Caco-2 (cell line): ENCODE measurements at regions not wholly inside any gene's neighbourhood (a gene's known extent, or its start where the extent isn't known, plus 50 kb on each side); places are given as distances from the start of the nearest gene placed in this dataset.

Source experiments
- BruUV-seq: library from RNA; stranded (reverse); fragments of 400-500 nt; replicated peaks from 2 replicates; lab custom pipeline; 2021; lab: Mats Ljungman, UMichigan
- CTCF ChIA-PET: fragments of 300-600 bp; sonication (Branson Sonifier 250); formaldehyde crosslinking; loops from one replicate; lab custom pipeline; 2022; ENCODE audit warnings: antibody characterized with exemption; lab: Charles Lee
- POLR2A ChIA-PET: fragments of 300-600 bp; sonication (Branson Sonifier 250); formaldehyde crosslinking; loops from one replicate; lab custom pipeline; 2022; ENCODE audit warnings: antibody characterized with exemption; lab: Charles Lee
- DNase-seq, 2 experiments: peaks; one replicate each; pipeline versions ENCODE4 v3.0.0 to v3.0.0-alpha.2; 2020 to 2022
- H3K27me3 ChIP-seq: replicated peaks from 2 replicates; pipeline ENCODE4 v1.6.0; 2011; ENCODE audit warnings: low read length; ENCODE audit not compliant: control insufficient read depth, insufficient read depth
- H3K36me3 ChIP-seq: 2 replicates; pipeline ENCODE4 v1.5.1; 2011; ENCODE audit warnings: low read length; ENCODE audit not compliant: control insufficient read depth, insufficient read depth
- H3K4me1 ChIP-seq: fragments of 250-450 bp; sonication (Bioruptor Pico); 2 replicates; pipeline ENCODE4 v1.5.1; 2020; ENCODE audit warnings: mild to moderate bottlenecking
- H3K4me3 ChIP-seq: 2 replicates; pipeline ENCODE4 v1.5.1; 2011; ENCODE audit warnings: low read depth, mild to moderate bottlenecking, control low read depth, low read length
- H3K9me3 ChIP-seq: fragments of 250-450 bp; sonication (Bioruptor Pico); 2 replicates; pipeline ENCODE4 v1.5.1; 2020; ENCODE audit warnings: mild to moderate bottlenecking, moderate library complexity
- H3K27ac Mint-ChIP-seq: one replicate; pipeline ENCODE4 v1.8.0; 2022; ENCODE audit warnings: mixed read lengths; ENCODE audit not compliant: unreplicated experiment
- H3K27me3 Mint-ChIP-seq: one replicate; pipeline ENCODE4 v1.8.0; 2022; ENCODE audit warnings: mixed read lengths; ENCODE audit not compliant: insufficient read depth, unreplicated experiment
- H3K36me3 Mint-ChIP-seq: one replicate; pipeline ENCODE4 v1.8.0; 2022; ENCODE audit warnings: mild to moderate bottlenecking, mixed read lengths; ENCODE audit not compliant: insufficient read depth, unreplicated experiment
- H3K4me1 Mint-ChIP-seq: one replicate; pipeline ENCODE4 v1.8.0; 2022; ENCODE audit warnings: low read depth, mixed read lengths; ENCODE audit not compliant: unreplicated experiment
- H3K4me3 Mint-ChIP-seq: one replicate; pipeline ENCODE4 v1.8.0; 2022; ENCODE audit warnings: mild to moderate bottlenecking, moderate library complexity, mixed read lengths; ENCODE audit not compliant: unreplicated experiment
- H3K9me3 Mint-ChIP-seq: one replicate; pipeline ENCODE4 v1.8.0; 2022; ENCODE audit warnings: mixed read lengths; ENCODE audit not compliant: unreplicated experiment
- CTCF ChIP-seq, 2 experiments: fragments of 200-600 bp in 1 of 2; IDR thresholded peaks; 1 replicate in 1 of 2; 2 replicates in 1 of 2; pipeline versions ENCODE4 v1.5.1 to v1.8.0; 2011 to 2022; ENCODE audit warnings: antibody characterized with exemption in 1 of 2, control low read depth in 1 of 2, inconsistent platforms in 1 of 2, low read depth in 1 of 2, low read length in 1 of 2, mild to moderate bottlenecking in 1 of 2, moderate library complexity in 1 of 2; ENCODE audit not compliant: insufficient read depth in 1 of 2, severe bottlenecking in 1 of 2, unreplicated experiment in 1 of 2
- intact Hi-C: fragments of 100-400 bp; cut with micrococcal nuclease; formaldehyde crosslinking; loops from one replicate; pipeline ENCODE4 v1.10.0; 2022; ENCODE audit not compliant: unreplicated experiment

GRCh38 chr10:42422911-42423310 is 215.5 kb downstream of the ZNF33B start:
- no peaks in the 10 kb centered on the region for H3K36me3 ChIP-seq
- Mint-ChIP-seq H3K9me3 (peaks cover 8% of the 10 kb centered on the region), H3K4me3 (no peak overlapping the region), H3K4me1 (no peaks in the 10 kb centered on the region), H3K27me3 (peaks cover 7% of the 10 kb centered on the region), H3K36me3 (no peaks in the 10 kb centered on the region), H3K27ac (no peak overlapping the region)
- CTCF ChIA-PET: no interaction called here
- no TSS peak for BruUV-seq
- TF ChIP-seq CTCF (IDR thresholded peaks at IDR 0.05; ENCODE audit: insufficient read depth in 1 of 2, low read depth in 1 of 2, low read length in 1 of 2, severe bottlenecking in 1 of 2, unreplicated experiment in 1 of 2): no peak
- no peaks in the 10 kb centered on the region for H3K27me3 ChIP-seq
- intact Hi-C loops: no loop called here
- H3K4me3 ChIP-seq: no peak overlapping the region
- POLR2A ChIA-PET: no interaction called here
- no peaks in the 10 kb centered on the region for H3K9me3 ChIP-seq
- DNase-seq: no peak
- H3K4me1 ChIP-seq: no peaks in the 10 kb centered on the region

- Histone ChIP-seq H3K4me1 (no peaks in the 10 kb centered on the region), H3K27me3 (no peaks in the 10 kb centered on the region), H3K9me3 (no peaks in the 10 kb centered on the region), H3K4me3 (no peak overlapping the region), H3K36me3 (no peaks in the 10 kb centered on the region)
- no peak for DNase-seq
- Mint-ChIP-seq H3K36me3 (no peaks in the 10 kb centered on the region), H3K4me3 (no peak overlapping the region), H3K27me3 (peaks cover 7% of the 10 kb centered on the region), H3K9me3 (peaks cover 8% of the 10 kb centered on the region), H3K27ac (no peak overlapping the region), H3K4me1 (no peaks in the 10 kb centered on the region)
- BruUV-seq: no TSS peak
- ChIA-PET POLR2A (no interaction called here), CTCF (no interaction called here)
- TF ChIP-seq CTCF (IDR thresholded peaks at IDR 0.05; ENCODE audit: insufficient read depth in 1 of 2, low read depth in 1 of 2, low read length in 1 of 2, severe bottlenecking in 1 of 2, unreplicated experiment in 1 of 2): no peak
- intact Hi-C loops: no loop called here
Measured at GRCh38 chr10:42421812-42422211, 216.6 kb downstream of the ZNF33B start.

- H3K36me3 Mint-ChIP-seq: no peaks in the 10 kb centered on the region
- H3K4me1 Mint-ChIP-seq: no peaks in the 10 kb centered on the region
- no peak overlapping the region for H3K27ac Mint-ChIP-seq
- no peak for DNase-seq
- Histone ChIP-seq H3K4me1 (no peaks in the 10 kb centered on the region), H3K4me3 (no peak overlapping the region), H3K36me3 (no peaks in the 10 kb centered on the region), H3K9me3 (no peaks in the 10 kb centered on the region), H3K27me3 (no peaks in the 10 kb centered on the region)
- H3K9me3 Mint-ChIP-seq: peaks cover 8% of the 10 kb centered on the region
- intact Hi-C loops: no loop called here
- no TSS peak for BruUV-seq
- TF ChIP-seq CTCF (IDR thresholded peaks at IDR 0.05; ENCODE audit: insufficient read depth in 1 of 2, low read depth in 1 of 2, low read length in 1 of 2, severe bottlenecking in 1 of 2, unreplicated experiment in 1 of 2): no peak
- POLR2A ChIA-PET: no interaction called here
- peaks cover 7% of the 10 kb centered on the region for H3K27me3 Mint-ChIP-seq
- CTCF ChIA-PET: no interaction called here
- H3K4me3 Mint-ChIP-seq: no peak overlapping the region
Measured at GRCh38 chr10:42419789-42420188, 218.6 kb downstream of the ZNF33B start.
